GM23248 (cell line): ENCODE measurements at regions not wholly inside any gene's neighbourhood (a gene's known extent, or its start where the extent isn't known, plus 50 kb on each side); places are given as distances from the start of the nearest gene placed in this dataset.

Source experiments
- EZH2 ChIP-seq: fragments of 200-600 bp; sonication (generic); IDR thresholded peaks from 2 replicates; pipeline ENCODE4 v1.6.1; 2018; ENCODE audit warnings: antibody characterized with exemption, mild to moderate bottlenecking; ENCODE audit not compliant: insufficient read depth, poor library complexity, severe bottlenecking
- EZH2phosphoT487 ChIP-seq: fragments of 200-600 bp; sonication (generic); IDR thresholded peaks from 2 replicates; pipeline ENCODE4 v1.6.1; 2018; ENCODE audit warnings: antibody characterized with exemption, moderate library complexity, mild to moderate bottlenecking, low read depth; ENCODE audit not compliant: insufficient read depth

DNA sequence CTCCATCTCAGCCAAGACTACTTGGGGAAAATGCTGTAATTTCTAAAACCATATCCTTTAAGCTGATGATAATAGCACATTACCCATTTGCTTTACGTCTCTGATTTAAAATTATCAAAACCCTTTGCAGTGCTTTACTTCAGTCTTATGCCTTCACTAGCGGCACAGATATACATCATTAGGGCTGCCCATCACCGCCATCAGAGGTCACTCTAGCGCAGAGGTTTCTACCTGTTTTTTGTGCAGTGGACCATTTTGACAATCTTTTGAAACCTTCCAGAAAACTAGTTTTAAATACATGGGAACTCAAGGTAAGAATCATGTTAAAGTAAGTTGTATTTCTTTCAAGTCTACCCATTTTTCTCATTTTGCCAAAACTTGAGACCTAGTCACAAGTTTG is 592.5 kb downstream of the PPARGC1A start:
- TF ChIP-seq EZH2phosphoT487 (no peak), EZH2 (no peak)
